Inferior parietal cortex (tissue), 1 donor: ENCODE measurements at regions not wholly inside any gene's neighbourhood (a gene's known extent, or its start where the extent isn't known, plus 50 kb on each side); places are given as distances from the start of the nearest gene placed in this dataset.
"Not testable (repeated sequence)": the region's sequence is repeated elsewhere in the genome, so short reads cannot be mapped to it uniquely, and the experiment has no call there.

Experiments used
- DNase-seq: peaks from one replicate; pipeline ENCODE4 v3.0.0-alpha.2; 2016; ENCODE audit errors: extremely low spot score

DNA sequence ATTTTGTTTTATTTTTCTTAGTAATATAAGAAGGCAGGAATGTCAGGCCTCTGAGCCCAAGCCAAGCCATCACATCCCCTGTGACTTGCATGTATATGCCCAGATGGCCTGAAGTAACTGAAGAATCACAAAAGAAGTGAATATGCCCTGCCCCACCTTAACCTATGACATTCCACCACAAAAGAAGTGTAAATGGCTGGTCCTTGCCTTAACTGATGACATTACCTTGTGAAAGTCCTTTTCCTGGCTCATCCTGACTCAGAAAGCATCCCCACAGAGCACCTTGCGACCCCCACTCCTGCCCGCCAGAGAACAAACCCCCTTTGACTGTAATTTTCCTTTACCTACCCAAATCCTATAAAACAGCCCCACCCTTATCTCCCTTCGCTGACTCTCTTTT lies 406.2 kb upstream of the RORB start:
- DNase-seq: not testable (repeated sequence)

DNA sequence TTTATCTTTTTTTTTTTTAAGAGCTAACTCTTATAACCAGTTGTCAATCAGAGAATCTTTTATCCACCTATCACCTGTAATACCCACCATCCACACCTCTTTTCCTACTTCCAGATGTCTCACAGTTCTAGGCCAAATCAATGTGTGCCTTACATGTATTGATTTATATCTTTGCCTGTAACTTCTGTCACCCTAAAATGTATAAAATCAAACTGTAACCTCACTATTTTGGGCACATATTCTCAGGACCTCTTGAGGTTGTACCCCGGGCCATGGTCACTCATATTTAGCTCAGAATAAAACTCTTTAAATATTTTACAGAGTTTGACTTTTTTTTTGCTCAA lies 404.7 kb upstream of the RORB start:
- DNase-seq: no peak

DNA sequence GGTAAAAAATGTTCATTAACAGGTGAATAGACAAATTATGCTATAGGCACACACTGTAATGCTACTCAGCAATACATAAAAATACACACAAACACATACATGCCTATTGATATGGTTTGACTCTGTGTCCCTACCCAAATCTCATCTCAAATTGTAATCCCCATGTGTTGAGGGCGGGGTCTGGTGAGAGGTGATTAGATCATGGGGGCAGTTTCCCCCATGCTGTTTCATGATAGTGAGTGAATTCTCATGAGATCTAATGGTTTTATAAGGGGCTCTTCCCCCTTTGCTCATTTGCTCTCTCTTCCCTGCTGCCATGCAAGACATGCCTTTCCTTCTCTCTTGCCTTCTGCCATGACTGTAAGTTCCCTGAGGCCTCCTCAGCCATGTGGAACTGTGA lies 403.1 kb upstream of the RORB start:
- DNase-seq: not testable (repeated sequence)

DNA sequence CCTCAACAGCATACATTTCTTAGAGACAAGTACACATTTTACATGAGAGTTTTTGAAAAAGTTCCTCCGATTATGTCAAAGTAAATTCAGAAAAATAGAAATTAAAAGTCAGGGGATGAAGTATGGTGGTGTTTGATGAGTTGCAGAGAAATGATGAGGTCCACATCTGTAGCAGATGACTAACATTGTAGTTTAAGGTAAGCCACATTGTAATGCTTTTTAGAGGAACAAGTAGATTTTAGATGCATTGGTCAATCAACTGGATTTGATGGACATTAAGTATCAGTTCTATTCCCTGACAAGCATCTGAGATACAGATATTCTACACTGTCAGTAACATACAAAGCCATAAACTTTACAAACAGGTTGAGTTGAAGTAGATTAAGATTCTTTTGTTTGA lies 402.4 kb upstream of the RORB start:
- no peak for DNase-seq

DNA sequence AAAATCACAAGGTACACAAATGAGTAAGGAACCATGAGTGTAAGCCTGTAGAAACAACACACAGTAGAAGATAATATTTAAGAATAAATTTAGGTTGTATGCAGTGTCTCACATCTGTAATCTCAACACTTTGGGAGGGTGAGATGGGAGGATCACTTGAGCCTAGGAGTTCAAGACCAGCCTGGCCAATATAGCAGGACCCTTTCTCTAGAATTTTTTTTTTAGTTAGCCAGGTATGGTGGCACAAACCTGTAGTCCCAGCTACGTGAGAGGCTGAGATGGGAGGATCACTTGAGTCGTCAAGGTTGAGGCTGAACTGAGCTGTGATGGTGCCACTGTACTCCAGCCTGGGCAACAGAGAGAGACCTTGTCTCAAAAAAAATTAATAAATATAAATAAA lies 401.2 kb upstream of the RORB start:
- DNase-seq: no peak

DNA sequence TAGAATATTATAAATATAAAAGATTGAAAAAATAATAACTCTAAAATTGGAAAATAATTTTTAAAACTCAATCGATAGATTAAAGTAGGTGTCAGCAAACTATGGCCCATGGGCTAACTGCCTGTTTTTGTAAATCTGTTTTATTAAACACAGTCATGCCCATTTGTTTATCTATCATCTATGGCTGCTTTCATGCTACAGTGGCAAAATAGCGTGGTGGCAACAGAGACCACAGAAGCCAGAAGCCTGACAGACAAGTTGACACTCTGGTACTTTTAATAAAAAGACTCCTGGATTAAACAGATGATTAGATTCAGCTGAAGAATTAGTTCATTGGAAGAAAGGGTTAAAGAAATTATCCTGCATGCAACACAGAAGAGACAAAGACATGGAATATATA lies 400.7 kb upstream of the RORB start:
- DNase-seq: no peak

DNA sequence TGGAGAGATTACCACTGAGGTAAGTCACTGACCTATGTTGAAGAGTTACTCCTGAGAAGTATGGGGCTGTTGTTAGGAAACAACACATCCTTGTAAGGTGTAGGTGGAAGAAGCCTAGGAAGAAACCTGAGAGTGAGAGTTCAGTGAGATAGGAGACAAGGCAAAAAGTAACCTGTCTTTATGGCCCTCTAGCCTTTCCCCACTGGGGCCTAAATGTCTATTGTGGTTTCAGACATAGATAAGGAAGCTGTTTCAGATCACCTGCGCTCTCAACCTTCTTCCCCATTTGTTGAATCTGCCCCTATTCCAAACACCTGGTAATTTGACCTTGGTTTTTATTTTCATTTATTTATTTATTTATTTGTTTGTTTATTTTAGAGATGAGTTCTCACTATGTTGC lies 397.1 kb upstream of the RORB start:
- DNase-seq: no peak

DNA sequence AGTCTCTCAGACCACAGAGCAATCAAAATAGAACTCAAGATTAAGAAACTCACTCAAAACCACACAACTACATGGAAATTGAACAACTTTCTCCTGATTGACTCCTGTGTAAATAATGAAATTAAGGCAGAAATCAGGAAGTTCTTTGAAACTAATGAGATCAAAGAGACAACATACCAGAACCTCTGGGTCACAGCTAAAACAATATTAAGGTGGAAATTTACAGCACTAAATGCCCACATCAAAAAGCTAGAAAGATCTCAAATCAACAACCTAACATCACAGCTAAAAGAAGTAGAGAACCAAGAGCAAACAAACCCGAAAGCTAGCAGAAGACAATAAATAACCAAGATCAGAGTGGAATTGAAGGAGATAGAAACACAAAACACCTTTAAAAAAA lies 395.0 kb upstream of the RORB start:
- DNase-seq: not testable (repeated sequence)

DNA sequence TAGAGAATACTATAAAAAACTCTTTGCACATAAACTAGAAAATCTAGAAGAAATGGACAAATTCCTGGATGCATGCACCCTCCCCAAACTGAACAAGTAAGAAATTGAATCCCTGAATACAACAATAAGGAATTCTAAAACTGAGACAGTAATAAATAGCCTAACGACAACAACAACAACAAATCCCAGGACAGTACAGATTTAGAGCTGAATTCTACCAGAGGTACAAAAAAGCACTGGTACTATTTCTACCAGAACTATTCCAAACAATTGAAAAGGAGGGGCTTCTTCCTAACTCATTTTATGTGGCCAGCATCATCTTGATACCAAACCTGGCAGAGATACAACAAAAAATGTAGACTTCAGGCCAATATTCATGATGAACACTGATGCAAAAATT lies 394.4 kb upstream of the RORB start:
- DNase-seq: no peak

DNA sequence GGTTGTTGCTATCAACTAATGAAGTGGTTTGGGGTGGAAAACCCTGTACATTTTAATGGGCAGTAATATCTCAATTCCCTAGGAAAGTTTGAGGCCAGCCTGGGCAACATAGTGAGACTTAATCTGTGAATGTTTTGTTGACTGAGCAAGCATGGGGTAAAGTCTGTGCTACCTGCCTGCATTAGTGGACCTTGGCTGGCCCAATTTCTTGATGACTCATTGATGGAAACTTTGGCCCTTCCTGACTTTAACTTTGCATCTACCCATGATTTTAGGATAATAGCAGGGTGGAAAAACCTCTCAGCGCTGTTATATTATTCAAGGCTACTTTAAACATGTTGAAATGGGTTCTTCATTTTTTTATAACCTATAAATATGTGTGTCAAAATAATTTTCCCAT lies 389.4 kb upstream of the RORB start:
- no peak for DNase-seq

DNA sequence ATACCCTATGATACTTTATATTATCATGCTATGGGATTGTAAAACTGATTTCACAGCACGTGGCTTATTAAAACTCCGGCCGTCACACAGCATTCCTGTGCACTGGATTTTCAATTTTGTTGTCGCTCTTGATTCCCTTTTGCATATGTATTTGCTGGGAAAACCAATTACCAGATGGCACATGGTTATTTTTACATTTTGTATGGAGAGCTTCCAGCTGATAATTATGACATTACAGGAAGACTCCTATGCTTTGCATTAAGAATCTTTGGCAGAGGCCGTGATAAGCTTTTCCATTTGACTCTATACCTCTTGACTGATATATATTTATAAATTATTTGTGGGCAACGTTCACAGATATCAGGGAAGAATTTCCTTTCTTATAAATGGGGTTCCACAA lies 381.2 kb upstream of the RORB start:
- no peak for DNase-seq

DNA sequence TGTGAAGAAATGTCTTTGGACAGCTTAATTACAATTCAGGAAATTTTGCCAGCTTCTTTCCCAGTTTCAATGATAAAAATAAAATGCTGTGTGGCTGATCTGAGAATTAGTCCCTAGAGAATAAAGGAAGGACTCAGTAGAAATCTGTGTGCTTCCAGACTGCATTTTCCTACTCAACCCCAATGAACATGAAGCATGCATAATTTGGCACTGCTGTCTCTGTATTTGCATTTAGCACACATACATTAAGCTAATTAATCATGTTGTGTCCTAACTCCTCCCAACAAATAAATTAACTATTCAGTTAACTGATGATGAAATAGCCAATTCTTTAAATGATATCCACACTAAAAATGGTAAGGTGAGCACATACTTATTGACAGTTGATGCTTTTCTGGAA lies 380.0 kb upstream of the RORB start:
- no peak for DNase-seq

DNA sequence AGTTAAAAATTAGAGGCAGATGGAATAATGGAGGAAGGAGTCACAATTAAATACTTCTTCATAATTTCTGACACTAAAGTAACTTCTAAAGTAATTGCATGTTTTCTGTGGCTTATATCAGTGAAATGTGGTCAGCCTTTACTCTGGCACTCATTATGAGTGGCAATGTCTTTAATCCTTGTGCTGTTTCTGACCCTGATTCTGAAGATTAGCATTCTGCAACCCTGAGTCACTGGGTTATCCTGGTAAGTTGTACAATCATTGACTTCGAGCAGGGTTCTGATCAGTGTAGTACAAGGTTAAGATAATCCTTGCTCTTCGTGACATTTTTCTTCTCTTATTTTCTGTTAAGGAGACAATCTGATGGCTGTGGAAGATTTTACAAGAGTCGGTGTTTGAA lies 379.4 kb upstream of the RORB start:
- no peak for DNase-seq

DNA sequence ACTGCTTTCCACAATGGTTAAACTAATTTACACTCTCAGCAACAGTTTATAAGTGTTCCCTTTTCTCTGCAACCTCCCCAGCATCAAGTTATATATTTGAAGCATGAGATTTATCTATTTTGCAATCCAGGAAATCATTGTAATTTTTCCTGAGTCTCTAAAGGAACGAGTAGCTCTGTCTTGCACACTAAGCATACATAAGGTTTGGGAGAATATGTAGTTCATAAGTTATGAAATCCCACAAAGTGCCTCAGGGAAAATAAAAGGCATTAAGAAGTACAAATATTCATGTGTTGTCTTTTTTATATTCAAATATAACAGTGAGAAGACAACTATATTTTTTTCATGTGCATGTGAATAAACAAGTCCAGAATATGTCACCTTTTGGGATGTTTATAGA lies 377.1 kb upstream of the RORB start:
- DNase-seq: no peak

DNA sequence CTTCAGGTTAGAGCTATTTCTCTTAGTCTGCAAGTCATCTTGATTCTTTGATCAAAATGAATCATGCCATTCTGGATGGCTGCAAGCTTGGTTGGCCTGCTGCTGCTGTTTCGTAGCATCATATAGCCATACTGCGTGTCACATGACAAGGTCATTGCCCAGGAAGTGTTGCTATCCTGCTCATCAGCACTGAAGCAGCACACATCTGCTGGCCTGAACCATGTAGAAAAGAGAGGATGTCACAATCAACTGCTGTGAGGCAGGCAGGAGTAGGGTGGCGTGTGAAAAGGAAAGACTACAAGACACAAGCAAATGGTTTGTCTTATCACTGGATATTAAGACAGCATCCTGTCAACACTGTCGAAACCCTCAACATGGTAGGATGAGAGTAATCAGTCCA lies 376.7 kb upstream of the RORB start:
- no peak for DNase-seq

DNA sequence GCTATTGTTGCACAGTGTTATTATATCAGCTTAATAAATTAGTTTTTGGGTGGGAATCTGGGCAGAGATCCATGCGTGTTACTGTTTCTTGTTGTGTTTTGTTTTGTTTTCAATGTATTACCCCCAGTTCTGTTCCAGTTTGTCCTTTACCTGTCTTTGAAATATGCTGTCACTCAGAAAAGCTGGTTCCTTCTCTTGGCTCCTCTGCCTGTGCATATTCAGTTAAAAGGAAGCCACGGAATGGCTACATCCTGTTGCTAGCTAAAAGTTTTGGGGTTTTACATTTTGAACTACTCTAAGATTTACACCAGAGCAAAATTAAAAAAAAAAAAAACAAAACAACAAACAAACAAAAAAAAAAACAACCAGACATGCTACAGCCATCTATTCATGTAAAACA lies 374.9 kb upstream of the RORB start:
- no peak for DNase-seq

DNA sequence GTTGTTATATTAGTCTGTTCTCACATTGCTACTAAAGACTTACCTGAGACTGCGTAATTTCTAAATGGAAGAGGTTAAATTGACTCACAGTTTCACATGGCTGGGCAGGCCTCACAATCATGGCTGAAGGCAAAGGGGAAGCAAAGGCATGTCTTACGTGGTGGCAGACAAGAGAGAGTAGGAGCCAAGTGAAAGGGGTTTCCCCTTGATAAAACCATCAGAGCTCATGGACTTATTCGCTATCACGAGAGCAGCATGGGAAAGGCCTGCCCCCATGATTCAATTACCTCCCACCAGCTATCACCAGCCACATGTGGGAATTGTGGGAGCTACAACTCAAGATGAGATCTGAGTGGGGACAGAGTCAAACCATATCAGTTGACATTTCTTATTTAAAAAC lies 374.5 kb upstream of the RORB start:
- no peak for DNase-seq

DNA sequence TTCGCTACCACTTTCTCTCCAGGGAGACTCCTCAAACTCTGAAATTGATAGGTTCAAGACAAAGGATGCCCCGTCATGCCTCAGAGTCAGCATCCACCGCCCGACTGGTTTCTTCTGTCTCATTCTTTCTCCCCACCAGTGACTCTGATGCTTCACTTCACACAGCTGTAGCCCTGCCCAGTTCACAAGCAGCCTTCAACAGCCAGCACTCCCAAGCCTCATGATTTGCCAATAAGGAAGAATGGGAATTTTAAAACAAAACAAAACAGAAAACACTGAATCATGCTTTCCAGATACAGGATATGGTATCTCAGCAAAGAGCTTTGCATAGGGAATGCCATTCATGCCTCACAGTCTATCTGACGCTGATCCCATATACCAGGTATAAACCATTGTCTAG lies 371.2 kb upstream of the RORB start:
- DNase-seq: no peak

DNA sequence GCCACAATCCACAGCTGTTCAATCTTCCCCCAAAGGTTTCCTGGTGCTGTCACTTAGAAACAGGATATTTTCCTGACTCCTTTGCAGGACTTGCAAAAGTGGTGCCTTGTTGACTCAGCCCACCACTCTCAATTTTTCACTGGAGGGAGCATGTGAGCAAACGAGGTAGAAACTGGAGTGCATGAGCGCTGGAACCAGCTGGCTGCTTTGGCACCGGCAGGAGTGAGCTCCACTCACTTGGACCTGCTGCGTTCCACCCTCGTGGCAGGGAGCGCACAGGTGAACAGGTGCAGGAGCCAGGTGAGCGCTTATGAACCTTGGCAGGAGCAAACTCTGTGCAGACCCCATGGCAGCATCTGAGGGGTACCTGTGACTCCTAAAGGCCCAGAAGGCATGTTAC lies 364.1 kb upstream of the RORB start:
- DNase-seq: no peak

DNA sequence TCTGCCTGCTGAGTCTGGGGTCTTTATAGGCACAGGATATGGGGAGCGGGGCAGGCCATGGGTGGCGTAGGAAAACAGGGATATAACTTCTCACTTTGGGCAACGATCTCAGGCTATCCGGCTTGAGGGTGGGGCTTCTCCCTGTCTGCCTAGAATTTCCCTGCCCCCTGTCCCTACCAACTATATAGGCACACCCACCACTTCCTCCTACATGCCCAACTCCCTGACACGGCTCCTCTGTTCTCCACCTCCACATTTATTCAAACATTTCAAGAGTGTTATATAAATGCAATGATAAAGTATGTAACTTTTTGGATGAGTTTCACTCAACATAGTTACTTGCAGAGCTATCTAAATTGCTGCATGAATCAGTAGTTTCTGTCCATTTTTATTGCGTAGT lies 363.2 kb upstream of the RORB start:
- DNase-seq: no peak

DNA sequence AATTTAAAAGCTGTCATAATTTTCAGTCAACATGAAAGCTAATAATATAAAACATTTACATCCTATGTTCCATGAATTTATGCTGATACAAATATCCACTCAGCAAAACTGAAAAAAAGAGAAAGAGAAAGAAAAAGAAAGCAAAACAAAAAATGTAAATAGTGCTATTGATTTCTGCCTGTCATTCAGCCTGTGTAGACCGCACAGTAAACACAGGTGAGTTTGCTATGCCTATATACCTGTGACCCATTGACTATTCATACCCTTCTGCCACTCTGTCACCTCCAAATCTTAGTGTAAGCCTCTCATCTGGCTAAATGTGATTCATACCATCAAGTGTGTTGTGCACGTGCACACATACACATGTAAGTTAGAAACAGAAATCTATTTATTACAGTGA lies 359.0 kb upstream of the RORB start:
- DNase-seq: no peak

DNA sequence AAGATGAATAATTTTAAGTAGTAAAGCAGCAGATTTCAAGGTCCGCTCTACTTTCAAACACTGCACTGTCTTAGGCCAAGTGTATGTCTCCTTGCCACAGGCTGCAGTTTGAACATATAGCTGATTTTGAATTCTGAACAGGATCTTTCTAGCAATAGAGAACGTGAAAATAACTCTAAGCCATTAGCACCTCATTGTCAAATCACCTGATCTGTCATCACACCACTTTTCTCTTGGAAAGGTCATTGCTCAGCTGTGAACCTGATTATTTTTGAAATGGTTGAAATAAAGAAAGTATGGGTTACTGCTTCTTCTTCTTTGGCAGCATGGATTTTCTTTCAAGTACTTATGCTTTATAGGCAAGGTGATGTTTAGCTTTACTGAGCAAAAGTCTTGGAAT lies 357.0 kb upstream of the RORB start:
- no peak for DNase-seq

DNA sequence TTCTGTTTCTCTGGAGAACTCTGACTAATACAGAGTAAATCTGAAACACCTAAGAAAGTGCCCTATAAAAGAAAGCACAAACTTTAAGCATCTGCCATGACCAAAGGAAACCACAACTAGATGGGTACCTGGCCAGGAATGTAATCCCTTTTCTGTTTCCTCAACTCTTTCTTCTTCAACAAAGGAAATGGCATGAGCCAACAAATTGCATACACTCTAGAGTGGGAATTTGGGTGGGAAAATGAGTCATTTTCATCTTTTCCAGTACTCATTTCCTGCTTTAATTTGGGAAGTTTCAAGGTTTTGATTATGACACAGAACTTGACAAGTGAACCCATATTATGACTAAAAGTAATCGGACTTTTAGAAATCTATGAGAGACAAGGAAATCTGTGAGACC lies 349.2 kb upstream of the RORB start:
- no peak for DNase-seq

DNA sequence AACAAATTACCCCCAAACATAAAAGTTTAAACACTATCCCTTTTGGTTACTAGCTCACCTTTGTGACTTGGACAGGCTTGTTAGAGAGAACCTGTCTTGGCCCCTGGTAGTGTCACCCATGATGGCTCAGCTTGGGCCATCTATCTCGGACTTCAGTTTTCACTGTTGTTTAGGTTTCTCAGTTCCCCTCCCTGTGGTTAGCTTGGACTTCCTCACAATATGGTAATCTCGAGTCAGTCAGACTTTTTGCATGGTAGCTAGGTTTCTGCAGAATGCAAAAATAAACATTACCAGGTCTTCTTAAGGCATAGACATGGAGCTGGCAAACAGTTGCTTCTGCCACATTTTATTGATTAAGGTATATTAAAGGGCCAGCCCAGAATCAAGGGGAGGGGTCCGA lies 324.3 kb upstream of the RORB start:
- no peak for DNase-seq

DNA sequence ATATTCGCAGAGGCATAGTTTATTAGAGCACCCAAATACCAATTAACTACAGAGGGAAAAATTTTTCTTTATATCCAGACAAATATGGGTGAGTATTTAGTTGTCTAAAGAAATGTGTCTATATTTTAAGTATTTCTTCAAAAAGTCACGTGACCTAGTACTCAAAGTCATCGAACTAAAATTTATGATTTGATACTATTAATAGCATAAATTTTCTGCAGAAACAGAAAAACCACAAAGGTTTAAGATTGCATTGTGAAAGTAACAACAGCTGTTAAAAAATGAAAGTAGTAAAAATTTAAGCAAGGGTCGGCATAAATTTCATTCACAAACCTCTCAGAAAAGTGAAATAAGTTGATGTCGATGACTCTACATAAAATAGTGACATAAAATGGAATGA lies 323.9 kb upstream of the RORB start:
- DNase-seq: no peak
